Type B pancreatic cell (in vitro differentiated cells): ENCODE measurements at regions not wholly inside any gene's neighbourhood (a gene's known extent, or its start where the extent isn't known, plus 50 kb on each side); places are given as distances from the start of the nearest gene placed in this dataset.

Source experiments
- DNase-seq: peaks from one replicate; pipeline ENCODE4 v3.0.0; 2021; ENCODE audit warnings: mixed read lengths; ENCODE audit not compliant: unreplicated experiment; ENCODE audit errors: extremely low spot score
- H3K27ac Mint-ChIP-seq: 2 replicates; pipeline ENCODE4 v1.8.0; 2021; ENCODE audit warnings: mild to moderate bottlenecking, mixed read lengths
- H3K27me3 Mint-ChIP-seq: 2 replicates; pipeline ENCODE4 v1.8.0; 2021; ENCODE audit warnings: mixed read lengths
- H3K36me3 Mint-ChIP-seq: 2 replicates; pipeline ENCODE4 v1.8.0; 2021; ENCODE audit warnings: mixed read lengths
- H3K4me1 Mint-ChIP-seq: one replicate; pipeline ENCODE4 v1.8.0; 2021; ENCODE audit warnings: mixed read lengths; ENCODE audit not compliant: unreplicated experiment
- H3K4me3 Mint-ChIP-seq: 2 replicates; pipeline ENCODE4 v1.8.0; 2021; ENCODE audit warnings: mild to moderate bottlenecking, mixed read lengths
- H3K9me3 Mint-ChIP-seq: 2 replicates; pipeline ENCODE4 v1.8.0; 2021; ENCODE audit warnings: mixed read lengths
- CTCF ChIP-seq: fragments of 200-600 bp; sonication (generic); conservative IDR thresholded peaks from 2 replicates; pipeline ENCODE4 v1.5.0; 2021; ENCODE audit warnings: antibody characterized with exemption, mild to moderate bottlenecking

GRCh38 chr2:12982149-12982584 is 265.4 kb downstream of the TRIB2 start:
- no peak for TF ChIP-seq CTCF
- Mint-ChIP-seq H3K36me3 (no peaks in the 10 kb centered on the region), H3K4me3 (no peak overlapping the region), H3K9me3 (no peaks in the 10 kb centered on the region), H3K27ac (no peak overlapping the region), H3K27me3 (no peaks in the 10 kb centered on the region), H3K4me1 (peaks cover 24% of the 10 kb centered on the region)
- no peak for DNase-seq

- Mint-ChIP-seq H3K27me3 (no peaks in the 10 kb centered on the region), H3K36me3 (no peaks in the 10 kb centered on the region), H3K9me3 (peaks cover 6% of the 10 kb centered on the region), H3K4me3 (no peak overlapping the region), H3K27ac (no peak overlapping the region), H3K4me1 (peaks cover 8% of the 10 kb centered on the region)
- no peak for DNase-seq
- no peak for TF ChIP-seq CTCF
These were observed 270.5 kb downstream of the TRIB2 start for GRCh38 chr2:12987246-12987645.

GRCh38 chr2:12988279-12988678 is 271.5 kb downstream of the TRIB2 start:
- no peak overlapping the region for H3K27ac Mint-ChIP-seq
- H3K4me1 Mint-ChIP-seq, result peaks cover 5% of the 10 kb centered on the region
- no peaks in the 10 kb centered on the region for H3K36me3 Mint-ChIP-seq
- H3K27me3 Mint-ChIP-seq, result no peaks in the 10 kb centered on the region
- no peak overlapping the region for H3K4me3 Mint-ChIP-seq
- DNase-seq, result no peak
- TF ChIP-seq CTCF, result no peak
- peaks cover 6% of the 10 kb centered on the region for H3K9me3 Mint-ChIP-seq

- no peak for DNase-seq
- no peaks in the 10 kb centered on the region for H3K36me3 Mint-ChIP-seq
- TF ChIP-seq CTCF, result peak; percentile 57
- no peak overlapping the region for H3K4me3 Mint-ChIP-seq
- peaks cover 5% of the 10 kb centered on the region for H3K4me1 Mint-ChIP-seq
- H3K27me3 Mint-ChIP-seq, result no peaks in the 10 kb centered on the region
- peaks cover 6% of the 10 kb centered on the region for H3K9me3 Mint-ChIP-seq
- no peak overlapping the region for H3K27ac Mint-ChIP-seq
These were observed 273.8 kb downstream of the TRIB2 start for GRCh38 chr2:12990523-12990922.

- Mint-ChIP-seq H3K36me3 (no peaks in the 10 kb centered on the region), H3K27ac (no peak overlapping the region), H3K4me3 (no peak overlapping the region), H3K4me1 (peaks cover 15% of the 10 kb centered on the region), H3K27me3 (peaks cover 12% of the 10 kb centered on the region), H3K9me3 (no peaks in the 10 kb centered on the region)
- no peak for TF ChIP-seq CTCF
- DNase-seq, result no peak
These were observed 281.9 kb downstream of the TRIB2 start for GRCh38 chr2:12998685-12999084.
